Midbrain (tissue), 1 donor: ENCODE measurements at regions not wholly inside any gene's neighbourhood (a gene's known extent, or its start where the extent isn't known, plus 50 kb on each side); places are given as distances from the start of the nearest gene placed in this dataset.
"Not testable (repeated sequence)": the region's sequence is repeated elsewhere in the genome, so short reads cannot be mapped to it uniquely, and the experiment has no call there.

Source experiments
- DNase-seq: peaks from one replicate; lab custom pipeline; 2025; lab: John Stamatoyannopoulos, UW

DNA sequence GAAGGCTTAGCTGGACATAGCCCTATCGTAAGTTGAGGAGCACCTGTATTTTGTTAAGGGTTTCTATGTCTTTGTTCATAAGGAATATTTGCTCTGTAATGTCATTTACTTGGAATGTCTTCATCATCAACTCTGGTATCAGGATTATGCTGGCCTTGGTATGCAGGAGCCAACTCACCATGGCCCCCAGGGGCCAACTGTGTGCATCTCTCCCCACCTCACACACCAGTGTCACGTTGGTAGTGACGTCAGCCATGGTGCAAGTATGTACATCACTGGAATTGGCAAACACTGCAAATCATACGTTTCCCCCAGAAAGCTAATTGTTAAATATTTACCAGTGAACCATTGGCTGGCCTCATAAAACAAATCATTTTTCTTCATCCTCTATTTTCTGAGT lies 70.8 kb downstream of the YTHDF1 start:
- no peak for DNase-seq

DNA sequence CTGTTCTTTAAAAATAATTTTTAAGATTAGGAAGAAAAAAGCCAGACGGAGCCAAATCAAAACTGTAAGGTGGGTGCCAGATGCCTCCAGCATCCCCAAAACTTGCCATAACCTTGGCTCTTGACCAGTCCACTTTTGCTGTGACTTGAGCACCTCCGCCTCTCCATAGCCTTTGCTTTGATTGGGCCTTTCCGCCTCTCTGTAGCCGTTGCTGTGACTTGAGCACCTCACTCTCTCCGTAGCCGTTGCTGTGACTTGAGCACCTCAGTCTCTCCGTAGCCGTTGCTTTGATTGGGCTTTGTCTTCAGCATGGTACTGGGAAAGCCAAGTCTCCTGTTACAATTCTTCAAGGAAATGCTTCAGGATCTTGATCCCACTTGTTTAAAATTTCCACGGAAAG lies 73.0 kb downstream of the YTHDF1 start:
- no peak for DNase-seq

DNA sequence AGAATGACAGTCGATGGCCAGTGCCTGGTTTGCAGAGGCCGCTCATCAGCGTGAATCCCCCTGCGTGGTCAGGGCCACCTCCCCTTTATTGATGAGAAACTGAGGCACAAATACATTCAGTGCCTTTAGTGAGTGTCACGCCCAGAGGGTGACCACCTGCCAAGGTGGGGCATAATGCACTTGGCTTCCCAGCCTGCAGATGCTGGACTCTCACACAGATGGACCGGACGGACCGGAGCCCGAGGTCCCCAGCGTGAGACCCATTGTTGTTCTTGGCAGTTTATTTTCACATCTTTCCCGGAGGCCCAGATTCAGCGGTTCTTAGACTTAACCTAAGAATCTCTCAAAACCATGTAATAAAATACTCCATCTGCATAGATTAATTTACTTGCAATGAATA lies 74.4 kb downstream of the YTHDF1 start:
- DNase-seq = no peak

DNA sequence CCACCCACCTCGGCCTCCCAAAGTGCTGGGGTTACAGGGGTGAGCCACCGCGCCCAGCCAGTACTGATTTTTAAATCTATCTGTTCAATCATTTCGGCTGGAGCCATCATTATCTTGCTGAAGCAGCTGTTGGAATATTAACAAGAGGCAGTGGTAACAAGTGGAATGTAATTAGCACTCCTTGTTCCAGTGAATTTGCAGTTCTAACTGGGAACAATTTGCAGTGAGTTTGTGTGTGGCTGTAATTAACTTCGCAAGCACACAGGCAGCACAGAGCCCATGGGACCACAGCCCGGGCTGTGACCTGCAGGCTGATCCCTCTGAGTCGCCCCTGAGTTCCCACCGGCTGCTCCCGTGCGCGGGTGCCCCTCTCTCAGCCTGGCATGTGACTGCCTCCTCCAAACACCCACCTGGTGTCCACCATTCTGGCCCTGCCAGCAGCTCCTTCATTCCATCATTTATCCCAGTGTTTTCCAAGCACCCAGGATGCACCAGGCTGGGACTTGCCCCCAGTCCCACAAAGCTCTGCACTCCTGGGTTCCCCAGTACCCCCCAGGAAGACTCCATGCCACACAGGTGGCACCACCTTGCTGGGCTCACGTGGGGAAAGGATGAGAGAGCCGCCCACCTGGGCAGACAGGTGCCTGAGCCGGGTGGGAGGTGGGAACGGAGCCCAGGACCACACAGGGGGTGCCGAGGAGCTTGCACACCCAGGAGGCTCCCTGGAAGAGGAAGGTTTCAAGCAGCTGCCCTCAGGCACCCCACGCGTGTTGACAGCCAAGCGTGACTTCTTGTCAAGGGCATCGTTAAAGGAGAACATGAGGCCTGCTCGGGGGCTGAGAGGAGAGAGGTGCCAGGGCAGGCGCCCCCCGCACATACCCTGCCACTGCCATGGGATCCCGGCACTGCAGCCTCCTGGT lies 75.2 kb downstream of the YTHDF1 start:
- no peak for DNase-seq

DNA sequence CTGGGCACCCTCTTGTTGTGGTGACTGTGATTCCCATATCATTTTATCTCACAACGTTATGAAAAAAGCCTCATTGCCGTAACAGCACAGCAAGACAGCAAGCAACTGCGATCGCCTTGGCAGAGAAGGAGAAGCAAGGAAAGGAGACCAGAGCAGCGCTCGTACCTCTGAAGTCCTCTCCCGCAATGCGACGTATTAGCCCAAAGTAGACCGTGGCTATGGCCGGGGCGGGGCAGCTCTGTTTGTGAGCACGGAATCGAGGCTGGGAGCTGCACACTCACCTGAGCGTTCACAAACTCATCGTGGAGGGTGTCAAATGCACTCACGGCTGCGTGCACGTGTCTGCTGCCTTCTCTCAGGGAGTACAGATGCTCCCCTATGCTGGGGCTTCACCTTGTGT lies 76.1 kb downstream of the YTHDF1 start:
- DNase-seq = no peak

DNA sequence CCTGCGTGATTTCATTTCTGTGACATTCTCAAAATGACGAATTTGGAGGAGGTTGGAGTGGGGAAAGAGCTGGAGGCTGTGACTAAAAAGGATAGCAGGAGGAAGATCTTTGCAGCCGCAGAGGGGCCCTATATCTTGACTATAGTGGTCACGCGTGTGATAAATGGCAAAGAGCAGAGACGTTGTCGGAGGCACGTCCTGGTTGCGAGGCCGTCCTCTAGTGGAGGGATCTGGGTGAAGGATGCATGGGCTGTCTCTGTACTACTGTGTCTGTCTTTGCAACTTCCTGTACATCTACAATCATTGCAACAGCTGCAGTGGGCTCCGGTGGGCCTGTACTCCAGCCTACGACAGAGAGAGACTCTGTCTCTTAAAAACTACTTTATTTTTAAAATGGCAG lies 76.6 kb downstream of the YTHDF1 start:
- DNase-seq = no peak

DNA sequence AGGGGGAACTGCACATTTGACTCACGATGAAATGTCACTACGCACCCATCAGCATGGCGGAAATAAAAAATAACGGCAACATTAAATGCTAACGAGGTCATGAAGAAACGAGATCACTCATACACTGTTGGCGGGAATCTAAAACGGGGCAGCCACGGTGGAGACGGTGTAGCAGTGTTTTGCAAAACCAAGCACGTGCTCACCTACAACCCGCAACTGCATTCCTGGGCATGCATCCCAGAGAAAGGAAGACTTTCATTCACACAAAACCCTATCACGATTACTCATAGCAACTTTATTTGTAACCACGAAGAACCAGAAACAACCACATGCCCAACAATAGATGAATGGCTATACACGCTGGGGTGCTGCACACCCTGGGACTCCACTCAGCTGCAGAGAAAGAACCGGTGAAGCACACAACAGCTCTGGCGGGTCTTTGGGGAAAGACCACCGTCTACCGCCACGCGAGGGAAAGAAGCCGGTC lies 77.0 kb downstream of the YTHDF1 start:
- no peak for DNase-seq

DNA sequence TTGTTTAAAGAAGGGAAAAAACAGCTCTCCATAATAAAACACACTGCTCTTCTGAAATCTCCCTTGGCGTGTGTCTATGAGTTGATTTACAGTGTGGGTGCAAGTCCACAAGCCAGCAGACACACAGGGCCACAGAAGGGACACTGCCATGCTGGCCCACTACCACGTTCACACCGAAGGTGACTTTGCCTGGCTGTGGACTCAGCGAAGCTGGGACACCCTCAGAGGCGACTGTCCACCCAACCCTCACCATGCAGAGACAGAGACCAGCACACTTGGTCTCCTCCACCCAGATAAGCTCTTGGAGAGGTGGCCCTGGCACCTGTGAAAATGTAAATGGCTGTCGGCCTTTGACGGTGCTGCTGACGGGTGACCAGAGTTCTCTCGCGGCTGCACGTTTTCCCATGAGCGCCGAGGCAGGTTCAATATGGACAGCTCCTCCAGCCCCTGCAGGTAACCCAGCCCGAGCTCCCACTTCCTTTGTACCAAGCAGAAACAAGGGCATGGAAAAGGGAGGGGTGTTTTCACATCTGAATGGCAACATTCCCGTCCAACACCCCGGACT lies 78.0 kb downstream of the YTHDF1 start:
- no peak for DNase-seq

DNA sequence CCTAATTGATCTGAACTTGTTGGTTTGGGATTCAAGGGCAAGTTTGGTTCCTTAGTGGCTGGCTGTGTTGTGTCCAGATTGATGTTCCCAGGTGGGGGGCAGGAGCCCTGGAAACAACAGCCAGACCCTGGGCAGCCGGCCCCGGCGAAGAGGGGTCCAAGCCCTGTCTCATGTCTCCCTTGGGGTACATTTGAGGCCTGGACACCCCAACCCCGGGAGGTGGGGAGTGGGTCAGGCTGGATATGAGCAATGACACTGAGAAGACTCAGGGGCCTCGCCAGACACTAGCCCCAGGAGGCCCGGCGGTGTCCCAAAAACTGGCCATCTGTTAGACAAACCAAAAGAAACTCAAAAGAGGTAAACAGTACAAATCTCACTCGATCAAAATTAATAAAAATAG lies 79.6 kb downstream of the YTHDF1 start:
- no peak for DNase-seq

DNA sequence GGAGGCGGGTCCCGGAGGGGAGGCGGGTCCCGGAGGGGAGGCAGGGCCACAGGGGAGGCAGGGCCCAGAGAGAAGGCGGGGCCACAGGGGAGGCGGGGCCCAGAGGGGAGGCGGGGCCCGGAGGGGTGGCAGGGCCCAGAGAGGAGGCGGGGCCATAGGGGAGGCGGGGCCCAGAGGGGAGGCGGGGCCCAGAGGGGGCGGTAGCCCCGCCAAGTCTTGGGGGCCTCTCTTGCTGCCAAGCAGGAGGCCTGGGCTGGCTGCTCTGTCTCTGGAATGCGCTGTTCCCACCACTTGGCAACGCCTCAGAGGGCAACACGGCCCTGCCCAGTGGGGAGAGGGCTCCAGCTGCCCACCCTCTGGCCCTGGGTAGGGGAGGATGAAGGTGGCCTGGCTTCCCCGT lies 80.5 kb downstream of the YTHDF1 start:
- DNase-seq = no peak

DNA sequence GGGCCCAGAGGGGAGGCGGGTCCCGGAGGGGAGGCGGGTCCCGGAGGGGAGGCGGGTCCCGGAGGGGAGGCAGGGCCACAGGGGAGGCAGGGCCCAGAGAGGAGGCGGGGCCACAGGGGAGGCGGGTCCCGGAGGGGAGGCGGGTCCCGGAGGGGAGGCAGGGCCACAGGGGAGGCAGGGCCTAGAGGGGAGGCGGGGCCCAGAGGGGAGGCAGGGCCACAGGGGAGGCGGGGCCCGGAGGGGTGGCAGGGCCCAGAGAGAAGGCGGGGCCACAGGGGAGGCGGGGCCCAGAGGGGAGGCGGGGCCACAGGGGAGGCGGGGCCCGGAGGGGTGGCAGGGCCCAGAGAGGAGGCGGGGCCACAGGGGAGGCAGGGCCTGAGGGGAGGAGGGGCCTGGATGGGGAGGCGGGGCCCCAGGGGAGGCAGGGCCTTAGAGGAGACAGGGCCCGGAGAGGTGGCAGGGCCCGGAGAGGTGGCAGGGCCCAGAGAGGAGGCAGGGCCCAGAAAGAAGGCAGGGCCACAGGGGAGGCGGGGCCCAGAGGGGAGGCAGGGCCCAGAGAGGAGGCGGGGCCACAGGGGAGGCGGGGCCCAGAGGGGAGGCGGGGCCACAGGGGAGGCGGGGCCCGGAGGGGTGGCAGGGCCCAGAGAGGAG lies 81.1 kb downstream of the YTHDF1 start:
- not testable (repeated sequence) for DNase-seq

DNA sequence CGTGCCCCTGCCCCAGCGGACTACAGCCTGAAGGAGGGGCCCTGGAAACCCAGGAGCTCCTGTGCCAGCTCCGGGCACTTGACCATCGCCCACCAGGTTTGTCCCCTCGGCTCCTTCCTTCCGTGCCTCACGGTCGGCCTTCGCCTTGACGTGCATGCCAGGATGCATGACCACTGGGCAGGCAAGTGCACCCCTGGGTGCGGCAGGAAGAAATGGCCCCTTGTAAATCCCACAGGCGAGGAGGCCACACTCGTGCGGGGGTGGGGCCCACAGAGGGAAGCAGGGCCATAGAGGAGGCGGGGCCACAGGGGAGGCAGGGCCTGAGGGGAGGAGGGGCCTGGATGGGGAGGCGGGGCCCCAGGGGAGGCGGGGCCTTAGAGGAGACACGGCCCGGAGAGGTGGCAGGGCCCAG lies 81.7 kb downstream of the YTHDF1 start:
- no peak for DNase-seq

DNA sequence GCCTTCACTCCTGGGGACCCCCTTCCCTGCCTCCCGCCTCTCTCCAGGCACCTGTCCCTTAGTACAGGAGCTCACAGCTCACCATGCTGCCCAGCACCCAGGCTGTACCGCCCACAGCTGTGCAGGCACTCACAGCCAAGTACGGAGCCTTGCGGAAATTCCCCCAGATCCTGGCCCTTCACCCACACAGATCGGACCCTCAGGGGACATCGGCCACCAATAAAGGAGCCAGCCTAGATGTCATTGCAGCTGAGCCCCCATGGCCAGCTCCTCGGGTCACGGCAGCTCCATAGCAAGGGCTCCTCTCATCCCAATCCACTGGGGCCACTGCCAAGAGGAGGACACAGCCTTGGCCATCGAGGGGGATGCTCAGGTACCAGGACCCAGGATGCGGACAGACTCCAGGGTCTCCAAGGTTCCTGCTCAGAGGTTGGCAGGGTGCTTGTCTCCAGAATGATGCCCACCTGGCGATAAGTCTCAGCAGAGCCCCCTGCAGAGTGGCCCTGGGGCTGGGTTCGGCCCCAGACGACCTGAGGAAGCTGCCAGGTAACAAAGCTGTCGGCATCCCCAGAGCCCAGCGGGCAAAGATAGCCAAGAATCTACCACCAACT lies 82.3 kb downstream of the YTHDF1 start:
- DNase-seq = no peak

DNA sequence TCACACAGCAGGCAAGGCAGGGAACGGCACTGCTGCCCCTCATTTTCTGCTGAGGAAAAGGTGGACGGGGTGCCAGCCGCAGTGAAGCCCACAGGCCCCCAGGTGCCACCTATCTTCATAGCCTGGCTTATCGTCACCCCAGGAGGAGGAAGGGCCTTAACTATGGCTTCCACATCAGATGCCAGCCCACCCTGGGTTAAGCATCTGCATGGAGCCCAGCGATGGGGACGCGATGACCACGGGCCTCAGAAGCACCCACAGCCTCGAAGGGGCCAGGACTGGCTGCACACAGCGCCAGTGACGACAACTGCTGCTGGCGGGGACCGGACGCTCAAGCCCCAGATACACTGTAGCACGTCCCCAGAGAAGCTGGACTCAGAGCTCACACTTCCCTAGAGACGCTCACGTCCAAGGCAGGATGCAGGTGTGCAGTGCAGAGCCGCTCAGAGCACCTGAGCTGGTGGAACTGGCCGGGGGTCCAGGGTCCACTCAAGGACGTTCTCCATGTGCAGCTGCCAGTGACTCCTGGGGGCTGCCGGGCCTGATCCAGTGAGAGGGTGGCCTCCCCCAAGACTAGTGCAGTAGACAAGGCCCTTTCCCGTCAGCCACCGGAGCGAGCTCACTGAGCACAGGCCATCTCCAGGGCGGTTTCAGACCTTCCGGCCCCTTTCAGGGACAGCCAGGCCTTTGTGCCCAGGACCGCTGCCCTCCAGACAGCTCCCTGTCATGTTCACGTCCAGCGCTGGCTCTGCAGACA lies 83.0 kb downstream of the YTHDF1 start:
- no peak for DNase-seq

DNA sequence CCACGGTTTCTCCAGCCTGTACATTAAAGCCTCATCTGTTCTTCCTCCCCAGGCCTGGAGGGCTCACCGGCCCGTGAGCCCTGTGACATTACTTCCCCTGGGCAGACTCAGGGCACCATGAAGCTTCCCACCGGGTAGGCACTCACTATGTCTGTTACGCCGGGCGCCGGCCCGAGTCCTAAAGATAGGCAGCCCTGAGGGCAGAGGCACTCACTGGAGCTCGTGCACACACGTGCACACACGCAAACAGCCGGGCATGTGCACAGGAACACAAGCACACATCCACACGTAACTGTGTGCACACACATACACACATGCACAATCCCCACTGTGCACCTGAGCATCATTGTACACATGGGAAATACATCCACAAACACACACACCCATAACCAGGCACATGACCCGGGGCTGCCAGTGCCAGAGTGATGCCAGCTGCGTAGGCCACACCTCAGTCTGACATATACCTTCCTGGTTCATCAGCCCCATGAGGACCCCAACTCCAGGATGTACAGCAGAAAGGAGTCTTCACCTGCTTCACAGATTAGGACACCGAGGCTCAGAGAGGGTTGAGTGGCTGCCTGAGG lies 83.7 kb downstream of the YTHDF1 start:
- DNase-seq = no peak

DNA sequence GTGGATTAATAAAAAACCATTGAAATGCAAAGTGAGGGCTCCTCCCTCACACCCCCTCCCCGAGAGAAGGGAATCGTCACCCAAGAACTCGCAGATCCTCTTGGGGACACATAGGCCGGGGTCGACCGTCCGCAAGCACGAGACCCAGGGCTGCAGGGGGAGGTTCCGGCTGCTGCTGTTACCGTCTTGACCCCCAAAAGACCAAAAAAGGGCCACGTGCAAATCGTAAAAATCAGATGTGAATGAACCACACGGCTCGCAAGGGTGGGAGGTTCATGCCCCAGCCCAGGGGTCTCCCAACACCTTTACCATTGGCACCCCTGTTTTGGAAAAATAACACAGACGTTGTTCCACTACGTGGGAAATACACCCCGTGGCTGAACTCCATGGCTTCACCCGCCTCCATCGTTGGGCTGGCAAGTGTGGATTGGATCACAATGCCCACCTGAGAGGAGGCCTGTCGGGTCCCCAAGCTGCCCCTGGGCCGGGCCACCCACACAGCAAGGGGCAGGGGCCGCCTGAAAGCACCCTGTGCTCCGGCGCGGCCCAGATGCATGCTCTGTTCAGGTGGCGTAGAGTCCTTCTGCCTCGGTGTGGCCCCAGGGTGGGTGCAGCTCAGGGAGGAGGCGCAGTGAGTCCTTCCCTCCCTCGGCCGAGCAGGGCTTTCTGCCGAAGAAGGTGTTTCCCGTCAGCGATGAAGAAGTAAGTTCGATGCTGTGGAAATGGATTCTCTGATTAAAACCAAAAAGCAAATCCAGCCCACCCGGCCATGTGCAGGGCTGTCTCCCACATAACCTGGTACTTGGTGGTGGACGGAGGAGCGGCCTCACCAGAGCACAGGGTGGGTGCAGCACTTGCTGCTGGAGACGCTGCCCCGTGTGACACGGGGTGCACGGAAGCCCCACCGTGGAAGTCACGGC lies 85.0 kb downstream of the YTHDF1 start:
- no peak for DNase-seq

DNA sequence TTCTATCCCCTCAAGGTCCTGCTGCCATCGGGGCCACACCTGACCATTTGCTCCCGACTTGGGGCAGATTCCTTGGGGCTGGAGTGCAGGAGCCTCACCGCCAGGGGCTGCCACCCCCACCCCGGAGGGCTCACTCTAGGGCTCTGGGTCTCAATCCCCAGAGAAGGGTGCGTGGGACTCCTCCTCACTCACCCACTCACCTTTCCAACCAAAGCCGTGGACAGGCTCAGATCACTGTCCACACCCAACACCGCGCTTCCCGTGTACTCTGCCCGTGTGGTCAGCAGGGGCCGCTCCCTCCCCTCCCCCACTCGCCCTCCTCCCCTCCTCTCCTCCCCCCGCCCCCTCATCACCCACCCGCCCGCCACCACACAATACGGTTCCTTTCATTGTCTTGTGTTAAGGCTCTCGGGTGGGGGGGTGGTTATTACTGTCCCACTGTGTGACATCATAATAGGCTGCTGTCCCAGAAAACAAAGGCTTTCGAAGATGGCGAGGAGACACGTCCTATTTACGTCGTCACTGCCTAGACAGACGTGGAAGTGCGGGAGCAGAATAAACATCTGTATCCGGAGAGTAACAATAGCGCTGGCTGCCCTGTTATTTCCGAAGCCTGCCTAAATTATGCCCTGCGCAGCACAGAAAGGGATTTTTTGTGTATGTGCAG lies 85.8 kb downstream of the YTHDF1 start:
- DNase-seq = no peak

DNA sequence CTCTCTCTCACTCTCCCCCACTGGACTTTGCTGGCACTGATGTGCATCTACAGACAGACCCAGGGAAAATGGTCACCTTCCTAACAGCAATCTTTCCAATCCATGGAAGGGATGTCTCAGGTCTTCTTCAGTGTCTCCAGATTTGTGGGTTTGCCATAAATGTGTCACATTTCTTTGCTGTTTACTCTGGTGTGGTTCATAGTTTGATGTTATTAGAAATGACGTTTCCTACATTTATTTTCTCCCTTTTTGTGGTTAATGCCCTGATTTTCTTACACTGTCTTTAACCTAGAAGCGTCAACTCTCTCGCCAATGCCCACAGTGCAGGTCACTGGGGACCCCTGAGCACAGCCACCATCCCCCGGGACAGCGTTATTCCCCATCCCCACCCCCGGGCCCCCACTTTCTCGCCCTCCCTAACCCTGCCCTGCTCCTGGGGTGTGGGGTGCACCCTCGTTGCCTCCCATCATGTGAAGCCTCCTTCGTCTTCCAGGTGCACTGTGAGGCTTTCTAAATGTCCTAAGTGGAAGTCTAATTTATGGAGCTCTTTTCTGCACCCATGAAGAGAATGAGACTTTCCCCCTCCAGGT lies 86.5 kb downstream of the YTHDF1 start:
- DNase-seq = no peak

DNA sequence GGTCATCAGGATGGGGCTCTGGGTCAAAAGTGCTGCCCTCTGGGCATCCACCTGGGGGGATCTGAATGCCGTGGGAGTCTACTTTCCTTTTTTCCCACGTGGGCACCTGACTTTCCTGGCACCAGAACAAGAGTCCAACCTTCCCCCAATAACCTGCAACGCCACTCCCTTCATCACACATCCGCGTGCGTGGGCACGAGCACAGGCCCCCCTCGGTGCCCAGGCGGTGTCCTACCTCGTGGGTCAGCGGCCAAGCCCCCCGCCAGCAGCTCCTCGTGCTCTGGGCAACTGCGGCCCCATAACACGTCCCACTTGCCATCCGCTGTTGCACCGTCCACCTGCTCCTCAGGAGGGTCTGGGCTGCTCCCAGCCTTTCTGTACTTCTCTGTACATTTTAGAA lies 87.0 kb downstream of the YTHDF1 start:
- no peak for DNase-seq
